Astrocyte (in vitro differentiated cells and primary cell): ENCODE measurements at regions not wholly inside any gene's neighbourhood (a gene's known extent, or its start where the extent isn't known, plus 50 kb on each side); places are given as distances from the start of the nearest gene placed in this dataset.

Experiments used
- DNase-seq: peaks from one replicate; pipeline ENCODE4 v3.0.0-alpha.2; 2010; ENCODE audit warnings: low read depth
- FAIRE-seq: peaks from 2 replicates; lab custom pipeline; 2011; peaks lifted over from hg19 to GRCh38; lab: Jason Lieb, UNC
- H2AFZ ChIP-seq: 2 replicates; pipeline ENCODE4 v1.6.0; 2012; ENCODE audit warnings: low read depth, low read length, inconsistent platforms
- H3K27ac ChIP-seq: 2 replicates; pipeline ENCODE4 v1.5.1; 2011; ENCODE audit warnings: low read depth, low read length, inconsistent platforms
- H3K27me3 ChIP-seq: 2 replicates; pipeline ENCODE4 v1.6.0; 2011; ENCODE audit warnings: low read length, inconsistent platforms; ENCODE audit not compliant: insufficient read depth
- H3K36me3 ChIP-seq: 2 replicates; pipeline ENCODE4 v1.5.1; 2011; ENCODE audit warnings: low read length, inconsistent platforms; ENCODE audit not compliant: insufficient read depth
- H3K4me1 ChIP-seq: 2 replicates; pipeline ENCODE4 v1.5.1; 2011; ENCODE audit warnings: low read length, inconsistent platforms; ENCODE audit not compliant: insufficient read depth
- H3K4me2 ChIP-seq: 2 replicates; pipeline ENCODE4 v1.6.0; 2012; ENCODE audit warnings: low read length, inconsistent platforms
- H3K4me3 ChIP-seq: 2 replicates; pipeline ENCODE4 v1.5.1; 2011; ENCODE audit warnings: low read depth, mild to moderate bottlenecking, low read length, inconsistent platforms; ENCODE audit not compliant: insufficient read depth
- H3K79me2 ChIP-seq: 2 replicates; pipeline ENCODE4 v1.6.0; 2012; ENCODE audit warnings: mild to moderate bottlenecking, low read length, inconsistent platforms; ENCODE audit not compliant: insufficient read depth
- H3K9ac ChIP-seq: 2 replicates; pipeline ENCODE4 v1.6.0; 2012; ENCODE audit warnings: mild to moderate bottlenecking, low read length, inconsistent platforms
- H3K9me3 ChIP-seq: 2 replicates; pipeline ENCODE4 v1.5.1; 2012; ENCODE audit warnings: low read depth, mild to moderate bottlenecking, low read length, inconsistent platforms; ENCODE audit not compliant: insufficient read depth
- H4K20me1 ChIP-seq: 2 replicates; pipeline ENCODE4 v1.6.0; 2012; ENCODE audit warnings: low read length, inconsistent platforms; ENCODE audit not compliant: insufficient read depth
- H3K27ac Mint-ChIP-seq: one replicate; pipeline ENCODE4 v1.8.0; 2021; ENCODE audit warnings: mild to moderate bottlenecking, mixed read lengths; ENCODE audit not compliant: unreplicated experiment
- H3K27me3 Mint-ChIP-seq: one replicate; pipeline ENCODE4 v1.8.0; 2021; ENCODE audit warnings: low read depth, mixed read lengths; ENCODE audit not compliant: unreplicated experiment
- H3K36me3 Mint-ChIP-seq: one replicate; pipeline ENCODE4 v1.8.0; 2021; ENCODE audit warnings: low read depth, mixed read lengths; ENCODE audit not compliant: unreplicated experiment
- H3K4me1 Mint-ChIP-seq: one replicate; pipeline ENCODE4 v1.8.0; 2021; ENCODE audit warnings: low read depth, mixed read lengths; ENCODE audit not compliant: unreplicated experiment
- H3K4me3 Mint-ChIP-seq: one replicate; pipeline ENCODE4 v1.8.0; 2021; ENCODE audit warnings: mild to moderate bottlenecking, moderate library complexity, mixed read lengths; ENCODE audit not compliant: unreplicated experiment
- H3K9me3 Mint-ChIP-seq: one replicate; pipeline ENCODE4 v1.8.0; 2021; ENCODE audit warnings: mild to moderate bottlenecking, mixed read lengths; ENCODE audit not compliant: unreplicated experiment
- EZH2 ChIP-seq: IDR thresholded peaks from 2 replicates; pipeline ENCODE4 v1.6.1; 2012; ENCODE audit warnings: mild to moderate bottlenecking, low read length, inconsistent platforms; ENCODE audit not compliant: insufficient read depth
- TF ChIP-seq, protein P1 (sequence below): IDR thresholded peaks from 2 replicates; pipeline ENCODE4 v1.5.1; 2011; ENCODE audit warnings: low read depth, mild to moderate bottlenecking, inconsistent platforms, low read length, moderate library complexity; ENCODE audit not compliant: insufficient read depth

DNA sequence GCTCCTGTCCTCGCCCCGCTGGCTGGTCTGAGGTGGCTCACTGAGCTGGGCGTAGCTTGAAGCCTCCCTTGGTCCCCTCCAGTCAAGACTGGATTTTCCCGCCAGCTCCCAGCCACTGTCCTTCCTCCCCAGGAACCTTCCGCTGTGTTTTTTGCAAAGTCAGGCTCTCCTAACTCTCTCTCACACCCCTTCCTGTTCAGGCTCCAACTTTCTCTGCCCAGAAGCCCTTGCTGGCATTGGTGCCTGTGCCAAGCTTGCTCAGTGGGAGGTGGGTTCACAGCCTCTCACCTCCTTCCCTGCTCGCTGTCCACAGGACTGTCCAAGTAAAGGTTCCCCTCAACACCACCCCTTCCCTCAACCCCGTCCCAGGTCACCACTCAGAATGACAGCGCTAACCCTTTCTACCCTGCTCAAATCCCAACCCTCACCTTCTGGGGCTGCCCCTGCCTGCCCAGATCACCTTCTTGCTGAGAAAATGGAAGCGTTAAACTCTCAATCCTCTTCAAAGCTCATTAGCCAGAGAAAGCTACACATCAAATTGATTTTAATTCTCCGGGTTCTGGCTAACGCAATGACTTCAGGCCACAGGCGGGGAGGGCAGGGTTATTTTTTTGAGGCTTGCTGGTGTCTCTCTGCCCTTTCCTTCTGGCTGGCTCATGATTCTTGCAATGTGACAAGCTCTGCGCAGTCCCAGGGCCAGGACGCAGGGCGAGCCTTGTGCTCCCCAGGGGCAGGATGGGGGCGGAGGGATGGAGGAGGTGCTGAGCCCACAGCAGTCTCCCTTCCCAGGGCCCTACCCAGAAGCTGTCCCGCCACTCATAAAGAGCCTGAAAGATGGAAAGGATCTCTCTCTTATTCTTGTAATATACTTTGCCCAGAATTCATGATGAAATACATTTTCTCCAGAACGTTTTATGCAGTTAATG, 357.2 kb upstream of the TNRC6C start:
- Histone ChIP-seq H2AFZ (no peak overlapping the region), H3K79me2 (no peaks in the 10 kb centered on the region), H3K4me2 (no peak overlapping the region), H3K36me3 (no peaks in the 10 kb centered on the region), H3K4me1 (peaks cover 11% of the 10 kb centered on the region), H4K20me1 (no peaks in the 10 kb centered on the region), H3K4me3 (no peak overlapping the region), H3K27me3 (peaks cover 11% of the 10 kb centered on the region), H3K9me3 (no peaks in the 10 kb centered on the region), H3K27ac (no peak overlapping the region), H3K9ac (no peak overlapping the region)
- H3K4me1 Mint-ChIP-seq = peaks cover 18% of the 10 kb centered on the region
- H3K36me3 Mint-ChIP-seq = no peaks in the 10 kb centered on the region
- TF ChIP-seq, protein P1, sequence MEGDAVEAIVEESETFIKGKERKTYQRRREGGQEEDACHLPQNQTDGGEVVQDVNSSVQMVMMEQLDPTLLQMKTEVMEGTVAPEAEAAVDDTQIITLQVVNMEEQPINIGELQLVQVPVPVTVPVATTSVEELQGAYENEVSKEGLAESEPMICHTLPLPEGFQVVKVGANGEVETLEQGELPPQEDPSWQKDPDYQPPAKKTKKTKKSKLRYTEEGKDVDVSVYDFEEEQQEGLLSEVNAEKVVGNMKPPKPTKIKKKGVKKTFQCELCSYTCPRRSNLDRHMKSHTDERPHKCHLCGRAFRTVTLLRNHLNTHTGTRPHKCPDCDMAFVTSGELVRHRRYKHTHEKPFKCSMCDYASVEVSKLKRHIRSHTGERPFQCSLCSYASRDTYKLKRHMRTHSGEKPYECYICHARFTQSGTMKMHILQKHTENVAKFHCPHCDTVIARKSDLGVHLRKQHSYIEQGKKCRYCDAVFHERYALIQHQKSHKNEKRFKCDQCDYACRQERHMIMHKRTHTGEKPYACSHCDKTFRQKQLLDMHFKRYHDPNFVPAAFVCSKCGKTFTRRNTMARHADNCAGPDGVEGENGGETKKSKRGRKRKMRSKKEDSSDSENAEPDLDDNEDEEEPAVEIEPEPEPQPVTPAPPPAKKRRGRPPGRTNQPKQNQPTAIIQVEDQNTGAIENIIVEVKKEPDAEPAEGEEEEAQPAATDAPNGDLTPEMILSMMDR = no peak
- TF ChIP-seq EZH2 = no peak
- DNase-seq = no peak
- FAIRE-seq = no peak
- no peaks in the 10 kb centered on the region for H3K9me3 Mint-ChIP-seq
- H3K4me3 Mint-ChIP-seq = no peak overlapping the region
- no peak overlapping the region for H3K27ac Mint-ChIP-seq
- H3K27me3 Mint-ChIP-seq = peaks cover 32% of the 10 kb centered on the region

DNA sequence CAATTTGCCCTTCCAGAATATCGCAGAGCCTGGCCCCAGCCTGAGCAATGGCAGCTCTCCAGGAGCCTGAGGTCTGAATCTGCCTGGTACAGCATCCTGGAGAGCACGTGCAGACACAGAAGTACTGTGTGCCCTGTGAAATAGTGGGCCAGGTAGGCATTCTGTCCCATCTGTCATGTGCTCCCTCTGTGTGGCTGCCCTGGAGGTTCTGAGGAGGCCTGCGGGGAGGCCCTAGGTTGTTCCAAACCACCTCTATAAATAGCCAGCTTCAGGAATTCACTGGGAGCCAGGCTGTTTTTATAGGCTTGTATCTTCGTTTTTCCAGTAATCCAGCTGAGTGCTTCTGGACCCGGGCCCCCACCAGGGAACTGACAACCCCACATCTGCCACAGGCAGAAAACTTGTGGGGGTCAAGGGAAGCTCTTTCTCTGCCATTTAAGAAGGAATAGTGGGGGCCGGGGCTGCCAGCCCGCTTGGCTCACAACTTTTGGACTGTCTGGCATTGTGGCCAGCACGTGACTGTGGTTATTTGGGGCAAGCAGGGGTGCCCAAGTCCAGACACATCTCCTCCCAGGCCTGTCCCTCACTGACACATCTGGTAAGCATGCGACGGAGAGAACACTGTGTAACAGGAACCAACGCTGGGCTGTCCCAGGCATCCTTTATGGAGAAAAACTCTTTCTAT, 356.3 kb upstream of the TNRC6C start:
- no peaks in the 10 kb centered on the region for H4K20me1 ChIP-seq
- no peaks in the 10 kb centered on the region for H3K79me2 ChIP-seq
- H3K36me3 Mint-ChIP-seq = no peaks in the 10 kb centered on the region
- no peak overlapping the region for H2AFZ ChIP-seq
- no peak overlapping the region for H3K4me3 Mint-ChIP-seq
- peak overlapping the region; percentile 53 for H3K4me2 ChIP-seq
- H3K27me3 Mint-ChIP-seq = peaks cover 33% of the 10 kb centered on the region
- H3K36me3 ChIP-seq = no peaks in the 10 kb centered on the region
- DNase-seq (peak; percentile 53), FAIRE-seq (peak; percentile 23)
- no peak overlapping the region for H3K9ac ChIP-seq
- TF ChIP-seq EZH2 = no peak
- TF ChIP-seq, protein P1 = no peak
- peaks cover 5% of the 10 kb centered on the region for H3K27me3 ChIP-seq
- peaks cover 11% of the 10 kb centered on the region for H3K4me1 ChIP-seq
- H3K9me3 Mint-ChIP-seq = no peaks in the 10 kb centered on the region
- H3K27ac Mint-ChIP-seq = peak overlapping the region; percentile 89
- no peak overlapping the region for H3K27ac ChIP-seq
- H3K4me1 Mint-ChIP-seq = peaks cover 18% of the 10 kb centered on the region
- no peak overlapping the region for H3K4me3 ChIP-seq
- no peaks in the 10 kb centered on the region for H3K9me3 ChIP-seq
